ENCODE measurements at regions not wholly inside any gene's neighbourhood (a gene's known extent, or its start where the extent isn't known, plus 50 kb on each side); places are given as distances from the start of the nearest gene placed in this dataset.
"Not testable (repeated sequence)": the region's sequence is repeated elsewhere in the genome, so short reads cannot be mapped to it uniquely, and the experiment has no call there.

- DNase-seq, result no peak
Observed at GRCh38 chr4:57989430-57989829, 879.2 kb upstream of the IGFBP7 start.

GRCh38 chr4:57985161-57985560, 875.0 kb upstream of the IGFBP7 start:
- DNase-seq, result no peak

- DNase-seq, result no peak
Observed at GRCh38 chr4:57981123-57981522, 870.9 kb upstream of the IGFBP7 start.

GRCh38 chr4:57974821-57975220, 864.6 kb upstream of the IGFBP7 start:
- DNase-seq, result no peak

GRCh38 chr4:57973819-57974218, 863.6 kb upstream of the IGFBP7 start:
- DNase-seq, result no peak

GRCh38 chr4:57971261-57971660, 861.1 kb upstream of the IGFBP7 start:
- DNase-seq, result no peak

- no peak for DNase-seq
Observed at GRCh38 chr4:57966987-57967760, 857.0 kb upstream of the IGFBP7 start.

- DNase-seq, result not testable (repeated sequence)
Observed at GRCh38 chr4:57965431-57965830, 855.2 kb upstream of the IGFBP7 start.

GRCh38 chr4:57945298-57945697, 835.1 kb upstream of the IGFBP7 start:
- no peak for DNase-seq

GRCh38 chr4:57943682-57944081, 833.5 kb upstream of the IGFBP7 start:
- DNase-seq, result no peak

GRCh38 chr4:57937326-57937725, 827.1 kb upstream of the IGFBP7 start:
- DNase-seq, result not testable (repeated sequence)

GRCh38 chr4:57926311-57926710, 816.1 kb upstream of the IGFBP7 start:
- no peak for DNase-seq

GRCh38 chr4:57924951-57925350, 814.8 kb upstream of the IGFBP7 start:
- DNase-seq, result no peak

- DNase-seq, result no peak
Observed at GRCh38 chr4:57916479-57916878, 806.3 kb upstream of the IGFBP7 start.

- no peak for DNase-seq
Observed at GRCh38 chr4:57911203-57911602, 801.0 kb upstream of the IGFBP7 start.

- no peak for DNase-seq
Observed at GRCh38 chr4:57910151-57910550, 800.0 kb upstream of the IGFBP7 start.

- no peak for DNase-seq
Observed at GRCh38 chr4:57905965-57906364, 795.8 kb upstream of the IGFBP7 start.

- no peak for DNase-seq
Observed at GRCh38 chr4:57877047-57877458, 766.9 kb upstream of the IGFBP7 start.

GRCh38 chr4:57875829-57876392, 765.7 kb upstream of the IGFBP7 start:
- no peak for DNase-seq

GRCh38 chr4:57866468-57867171, 756.4 kb upstream of the IGFBP7 start:
- no peak for DNase-seq

- DNase-seq, result no peak
Observed at GRCh38 chr4:57865264-57865663, 755.1 kb upstream of the IGFBP7 start.

- no peak for DNase-seq
Observed at GRCh38 chr4:57854748-57855147, 744.6 kb upstream of the IGFBP7 start.

- no peak for DNase-seq
Observed at GRCh38 chr4:57850141-57850540, 740.0 kb upstream of the IGFBP7 start.

- no peak for DNase-seq
Observed at GRCh38 chr4:57832083-57832482, 721.9 kb upstream of the IGFBP7 start.
